NCI-H510A treated with DMSO at 0.1 percent for 48 hours (cell line): ENCODE measurements at regions not wholly inside any gene's neighbourhood (a gene's known extent, or its start where the extent isn't known, plus 50 kb on each side); places are given as distances from the start of the nearest gene placed in this dataset.

Experiments used
- DNase-seq: peaks from one replicate; lab custom pipeline; 2025; lab: John Stamatoyannopoulos, UW

GRCh38 chr1:38539931-38540330, 319.6 kb downstream of the RRAGC start:
- DNase-seq, result no peak

- DNase-seq, result no peak
These were observed 320.7 kb downstream of the RRAGC start for GRCh38 chr1:38538834-38539233.

DNA sequence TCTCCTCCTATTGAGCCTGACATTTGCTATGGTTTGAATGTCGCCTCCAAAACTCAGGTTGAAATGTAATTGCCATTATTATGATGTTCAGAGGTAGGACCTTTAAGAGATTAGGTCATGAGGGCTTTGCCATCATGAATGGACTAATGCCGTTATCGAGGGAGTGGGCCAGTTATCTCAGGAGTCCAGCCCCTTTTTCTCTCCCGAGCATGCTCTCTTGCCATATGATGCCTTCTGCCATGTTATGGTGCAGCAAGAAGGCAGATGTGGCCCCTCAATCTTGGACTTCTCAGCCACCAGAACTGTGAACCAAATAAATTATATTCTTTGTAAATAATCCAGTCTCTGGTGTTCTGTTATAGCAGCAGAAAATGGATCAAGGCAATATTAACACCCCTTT, 323.5 kb downstream of the RRAGC start:
- DNase-seq, result no peak

DNA sequence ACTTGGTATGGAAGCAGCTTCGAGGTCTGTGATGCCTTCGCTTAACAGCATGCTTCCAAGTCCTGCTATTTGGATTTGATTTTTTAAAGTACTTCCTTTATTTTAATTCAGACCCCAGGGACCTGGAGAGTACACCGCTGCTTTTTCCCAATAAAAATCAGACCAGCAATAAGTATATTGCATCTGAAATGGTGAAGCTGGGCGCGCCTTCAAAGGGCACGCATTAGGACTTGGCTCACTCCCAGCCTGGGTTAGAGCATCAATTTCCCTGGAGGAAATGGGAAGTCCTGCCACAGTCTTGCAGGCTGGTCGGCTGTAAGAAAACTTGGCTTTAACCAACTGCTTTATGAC, 325.1 kb downstream of the RRAGC start:
- DNase-seq, result no peak

GRCh38 chr1:38533772-38534472, 325.6 kb downstream of the RRAGC start:
- DNase-seq, result no peak

GRCh38 chr1:38530957-38531356, 328.6 kb downstream of the RRAGC start:
- DNase-seq, result no peak

DNA sequence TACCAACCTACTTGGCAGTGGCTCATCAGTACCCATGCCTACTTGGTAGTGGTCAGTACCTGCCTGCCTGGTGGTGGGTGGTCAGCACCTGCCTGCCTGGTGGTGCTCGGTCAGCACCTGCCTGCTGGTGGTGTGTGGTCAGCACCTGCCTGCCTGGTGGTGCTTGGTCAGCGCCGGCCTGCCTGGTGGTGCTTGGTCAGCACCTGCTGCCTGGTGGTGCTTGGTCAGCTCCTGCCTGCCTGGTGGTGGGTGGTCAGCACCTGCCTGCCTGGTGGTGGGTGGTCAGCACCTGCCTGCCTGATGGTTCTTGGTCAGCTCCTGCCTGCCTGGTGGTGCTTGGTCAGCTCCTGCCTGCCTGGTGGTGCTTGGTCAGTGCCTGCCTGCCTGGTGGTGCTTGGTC, 329.6 kb downstream of the RRAGC start:
- no peak for DNase-seq

- DNase-seq, result no peak
These were observed 330.2 kb downstream of the RRAGC start for GRCh38 chr1:38529391-38529790.

DNA sequence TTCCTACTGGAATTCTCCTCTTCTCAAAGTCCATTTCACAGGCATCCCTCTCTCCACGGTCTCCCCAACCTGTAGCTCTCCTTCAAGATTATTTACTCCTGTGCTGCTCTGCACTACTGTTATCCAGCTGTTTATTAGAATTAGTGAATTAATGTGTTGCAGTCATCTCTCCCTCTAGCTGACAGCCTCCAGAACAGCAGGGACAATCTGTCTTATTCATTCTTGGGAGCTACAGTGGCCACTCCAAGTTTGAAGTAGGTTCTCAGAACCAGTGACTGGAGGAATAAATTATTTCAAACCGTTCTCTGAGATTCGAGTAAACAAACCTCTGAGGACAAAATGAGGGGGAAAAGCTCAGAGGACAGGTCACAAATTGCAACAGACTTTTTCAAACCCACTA, 330.9 kb downstream of the RRAGC start:
- DNase-seq, result no peak

DNA sequence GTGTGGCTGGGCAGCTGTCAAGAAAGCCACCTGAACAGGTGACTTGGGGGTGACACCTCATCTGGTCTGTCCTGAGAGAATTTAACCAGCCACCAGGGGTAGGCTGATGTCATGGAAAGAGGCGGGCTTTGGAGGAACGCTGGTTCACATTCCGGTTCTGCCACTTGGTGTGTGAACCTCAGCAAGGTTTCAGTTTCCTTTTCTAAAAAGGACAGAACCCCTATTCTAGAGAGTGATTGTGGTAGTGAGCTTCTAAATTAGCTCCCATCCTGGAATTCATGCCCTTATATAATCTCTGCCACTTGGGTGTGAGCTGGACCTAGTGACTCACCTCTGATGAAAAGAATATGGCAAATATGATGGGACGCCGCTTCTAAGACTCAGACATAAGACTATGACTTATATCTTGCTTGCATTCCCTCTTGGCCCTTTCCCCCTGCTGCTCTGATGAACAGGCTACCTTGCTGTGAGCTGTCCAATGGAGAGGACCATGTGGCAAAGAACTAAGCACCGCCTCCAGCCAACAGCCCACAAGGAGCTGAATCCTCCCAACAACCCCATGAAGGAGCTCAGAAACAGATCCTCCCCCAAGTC, 332.1 kb downstream of the RRAGC start:
- DNase-seq, result no peak

DNA sequence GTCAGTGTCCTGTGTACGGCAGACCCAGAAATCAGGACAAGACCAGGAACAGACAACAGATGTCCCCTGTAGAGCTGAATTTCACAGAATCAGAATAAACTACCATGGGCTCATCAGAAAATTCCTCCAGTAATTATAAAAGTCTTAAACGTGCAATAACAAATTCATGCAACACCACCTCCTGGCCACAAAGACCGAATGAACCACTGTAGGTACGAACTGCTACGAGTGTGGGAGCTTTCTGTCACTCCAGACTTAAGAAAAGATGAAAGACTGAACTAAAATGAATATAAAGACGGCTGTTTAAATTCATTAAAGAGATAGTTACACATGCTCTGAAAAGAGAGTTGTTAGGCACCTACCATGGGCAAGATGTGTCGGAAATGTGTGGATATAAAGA, 333.5 kb downstream of the RRAGC start:
- DNase-seq, result no peak

- no peak for DNase-seq
These were observed 334.1 kb downstream of the RRAGC start for GRCh38 chr1:38525343-38526043.

DNA sequence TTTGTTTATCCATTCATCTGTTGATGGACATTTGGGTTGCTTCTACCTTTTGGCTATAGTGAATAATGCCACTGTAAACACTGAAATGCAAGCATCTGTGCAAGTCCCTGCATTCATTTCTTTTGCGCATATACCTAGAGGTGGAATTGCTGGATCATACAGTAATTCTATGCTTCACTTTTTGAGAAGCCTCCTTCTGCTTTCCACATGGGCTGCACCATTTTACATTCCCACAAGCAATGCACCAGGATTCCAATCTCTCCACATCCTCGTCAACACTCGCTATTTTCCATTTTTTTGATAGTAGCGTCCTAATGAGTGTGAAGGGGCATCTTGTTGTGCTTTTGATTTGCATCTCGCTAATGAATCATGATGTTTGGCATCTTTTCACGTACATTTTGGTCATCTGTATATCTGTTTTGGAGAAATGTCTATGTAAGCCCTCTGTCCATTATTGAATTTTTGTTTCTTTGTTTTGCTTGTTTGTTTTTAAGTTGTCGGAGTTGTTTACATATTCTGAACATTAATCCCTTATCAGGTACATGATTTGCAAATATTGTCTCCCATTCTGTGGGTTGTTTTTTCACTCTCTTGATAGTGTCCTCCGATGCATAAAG, 335.4 kb downstream of the RRAGC start:
- DNase-seq, result no peak

GRCh38 chr1:38523568-38523939, 336.0 kb downstream of the RRAGC start:
- no peak for DNase-seq

- DNase-seq, result no peak
These were observed 336.5 kb downstream of the RRAGC start for GRCh38 chr1:38522915-38523567.

- no peak for DNase-seq
These were observed 343.0 kb downstream of the RRAGC start for GRCh38 chr1:38516560-38516959.

- no peak for DNase-seq
These were observed 346.8 kb downstream of the RRAGC start for GRCh38 chr1:38512789-38513188.

GRCh38 chr1:38512024-38512767, 347.4 kb downstream of the RRAGC start:
- no peak for DNase-seq

GRCh38 chr1:38508232-38508631, 351.3 kb downstream of the RRAGC start:
- DNase-seq, result no peak

DNA sequence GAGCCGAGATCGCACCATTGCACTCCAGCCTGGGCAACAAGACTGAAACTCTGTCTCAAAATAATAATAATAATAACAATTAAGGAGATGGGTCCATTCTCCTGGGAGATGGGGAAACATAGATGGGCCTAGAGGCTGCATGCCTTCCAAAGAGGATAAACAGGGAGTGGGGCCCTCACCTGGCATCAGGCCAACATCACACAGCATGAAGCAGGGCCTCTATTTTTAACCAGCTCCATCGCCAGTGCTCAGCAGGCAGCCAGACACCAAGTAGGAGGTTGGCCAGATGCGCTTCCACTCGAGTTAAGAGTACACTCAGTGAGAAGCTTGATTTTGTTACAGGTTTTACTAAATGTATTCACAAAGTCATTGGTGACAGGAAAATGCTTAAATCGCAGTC, 352.0 kb downstream of the RRAGC start:
- DNase-seq, result no peak

DNA sequence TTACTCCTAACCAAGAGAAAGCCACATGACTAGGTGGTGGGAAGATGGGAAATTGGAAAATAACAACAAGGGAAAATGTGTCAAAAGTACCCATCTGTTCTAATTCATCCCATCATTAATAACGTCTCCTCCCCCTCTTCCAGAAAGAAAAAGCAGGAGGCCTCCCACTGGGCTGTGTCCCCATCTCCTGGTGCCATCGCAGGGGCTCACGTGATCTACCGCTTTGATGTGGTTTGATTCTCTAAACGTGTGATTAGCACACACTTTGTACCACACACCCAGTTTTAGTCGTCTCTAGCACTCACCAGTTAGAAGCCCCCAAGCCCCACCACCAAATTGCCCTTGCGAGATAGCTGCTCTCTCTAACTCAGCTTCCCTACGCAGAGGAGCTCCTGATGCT, 353.6 kb downstream of the RRAGC start:
- no peak for DNase-seq

DNA sequence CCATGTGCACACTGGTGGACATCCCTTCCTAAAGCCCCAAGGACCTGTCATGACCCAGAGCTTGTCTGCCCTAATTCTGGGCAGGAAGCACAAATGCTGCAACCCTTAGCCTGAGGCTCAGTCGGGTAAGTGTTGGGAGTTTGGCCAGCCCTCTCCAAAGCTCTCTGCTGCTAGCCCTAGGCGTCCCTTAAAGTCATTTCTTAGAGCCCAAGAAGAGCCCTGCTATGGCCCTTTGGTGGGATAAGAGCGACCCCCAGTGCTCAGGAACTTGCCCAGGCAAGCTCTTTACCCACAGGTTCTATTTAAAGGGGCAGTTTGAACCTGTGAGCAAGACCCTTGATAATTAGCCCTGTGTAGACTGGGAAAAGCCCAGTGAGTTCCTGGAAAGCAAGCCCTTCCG, 356.8 kb downstream of the RRAGC start:
- DNase-seq, result no peak
